Body of pancreas (tissue), 4 donors: ENCODE measurements at regions not wholly inside any gene's neighbourhood (a gene's known extent, or its start where the extent isn't known, plus 50 kb on each side); places are given as distances from the start of the nearest gene placed in this dataset.

Source experiments
- CTCF ChIP-seq, 7 experiments: fragments of 450-650 bp in 4 of 7; fragments of 200-600 bp in 3 of 7; sonication (generic) in 3 of 7; IDR thresholded peaks; one replicate each; pipeline ENCODE4 v1.5.1; 2016 to 2019; ENCODE audit warnings: antibody characterized with exemption in 7 of 7
- POLR2A ChIP-seq, 3 donors: fragments of 450-650 bp; IDR thresholded peaks; one replicate each; pipeline ENCODE4 v1.6.1; 2016; ENCODE audit warnings: antibody characterized with exemption in 3 of 3, mild to moderate bottlenecking in 2 of 3

- TF ChIP-seq CTCF (IDR thresholded peaks at IDR 0.05), result no peak
- TF ChIP-seq POLR2A (IDR thresholded peaks at IDR 0.05), result no peak
These were observed 50.8 kb upstream of the ASTN2 start for GRCh38 chr9:117465706-117466105.
